Activated naive CD4-positive, alpha-beta T cell treated with anti-CD3 and anti-CD28 coated beads, Interleukin-2, amount 50 U/mL, for 24 hours (primary cell): ENCODE measurements at regions not wholly inside any gene's neighbourhood (a gene's known extent, or its start where the extent isn't known, plus 50 kb on each side); places are given as distances from the start of the nearest gene placed in this dataset.
"Not testable (repeated sequence)": the region's sequence is repeated elsewhere in the genome, so short reads cannot be mapped to it uniquely, and the experiment has no call there.

Source experiments
- H3K27ac Mint-ChIP-seq: one replicate; pipeline ENCODE4 v1.8.0; 2021; ENCODE audit warnings: mild to moderate bottlenecking, mixed read lengths
- H3K27me3 Mint-ChIP-seq: one replicate; pipeline ENCODE4 v1.8.0; 2021; ENCODE audit warnings: mixed read lengths
- H3K36me3 Mint-ChIP-seq: one replicate; pipeline ENCODE4 v1.8.0; 2021; ENCODE audit warnings: mixed read lengths
- H3K4me1 Mint-ChIP-seq: one replicate; pipeline ENCODE4 v1.8.0; 2021; ENCODE audit warnings: mixed read lengths
- H3K4me3 Mint-ChIP-seq: one replicate; pipeline ENCODE4 v1.8.0; 2021; ENCODE audit warnings: mild to moderate bottlenecking, mixed read lengths
- H3K9me3 Mint-ChIP-seq: one replicate; pipeline ENCODE4 v1.8.0; 2021; ENCODE audit warnings: mixed read lengths

DNA sequence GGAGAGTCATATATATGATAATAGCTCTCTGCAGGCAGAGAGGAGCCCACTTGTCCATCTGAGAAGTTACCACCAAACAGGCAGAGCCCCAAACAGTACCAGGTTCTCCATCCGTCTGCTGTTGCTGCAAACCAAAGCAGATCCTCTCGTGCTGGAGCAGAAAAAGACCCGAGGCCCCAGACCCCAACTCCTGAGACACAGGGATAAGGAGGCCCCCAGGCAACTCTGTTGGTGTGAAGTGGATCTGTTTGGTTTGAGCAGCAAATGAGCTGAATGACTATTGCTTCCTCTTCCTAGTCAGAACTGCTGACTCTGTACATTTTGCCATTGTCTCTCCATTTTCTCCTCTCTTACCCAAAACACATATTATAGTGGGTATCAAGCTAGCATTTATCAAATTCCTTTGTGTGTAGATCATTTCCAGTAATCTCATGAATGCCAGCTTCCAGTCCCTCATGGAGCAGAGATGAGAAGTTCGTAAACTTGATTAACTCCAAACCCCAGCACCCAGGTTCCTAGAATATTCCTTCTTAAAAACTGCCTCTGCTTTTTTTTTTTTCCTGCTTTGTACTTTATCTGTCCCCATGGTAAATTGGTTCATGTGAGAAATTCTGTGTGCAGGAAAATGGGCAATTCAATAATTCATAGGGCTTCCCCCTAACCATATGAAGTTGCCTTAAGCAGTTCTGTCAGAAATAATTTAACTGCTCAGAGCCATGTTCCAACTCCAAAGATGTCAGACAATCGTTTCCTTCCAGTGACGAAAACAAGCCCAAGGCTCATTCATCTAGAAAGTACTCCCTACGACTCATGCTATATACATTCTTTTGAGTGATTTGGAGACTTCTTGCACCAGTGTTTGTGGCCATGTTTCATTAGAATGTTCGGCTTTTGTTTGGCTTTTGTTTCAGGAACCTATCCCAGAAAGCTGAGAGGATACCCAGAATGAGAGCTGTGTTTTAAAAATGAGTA is 98.6 kb upstream of the ATXN3L start:
- Mint-ChIP-seq H3K9me3 (no peaks in the 10 kb centered on the region), H3K4me3 (no peak overlapping the region), H3K27ac (no peak overlapping the region), H3K27me3 (no peaks in the 10 kb centered on the region), H3K4me1 (peaks cover 7% of the 10 kb centered on the region), H3K36me3 (no peaks in the 10 kb centered on the region)

DNA sequence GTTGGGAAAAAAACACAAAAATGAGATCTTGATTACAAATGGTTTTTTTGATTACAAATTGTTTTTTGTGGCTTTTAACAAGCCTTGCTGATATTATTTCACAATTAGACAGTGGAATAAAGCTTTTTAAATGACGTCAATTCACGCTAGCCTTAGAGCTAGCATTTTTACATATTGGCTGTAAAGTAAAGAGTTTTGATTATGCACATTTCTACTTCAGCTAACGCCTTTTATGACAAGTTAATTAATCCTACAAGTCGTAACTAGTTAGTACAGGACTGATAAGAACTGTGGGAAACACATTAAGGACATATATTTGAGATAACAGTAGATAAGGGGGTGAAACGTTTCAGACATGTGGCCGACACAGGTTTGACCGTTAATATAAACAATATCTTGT is 95.7 kb upstream of the ATXN3L start:
- no peak overlapping the region for H3K27ac Mint-ChIP-seq
- H3K4me1 Mint-ChIP-seq = no peaks in the 10 kb centered on the region
- H3K4me3 Mint-ChIP-seq = no peak overlapping the region
- H3K9me3 Mint-ChIP-seq = no peaks in the 10 kb centered on the region
- no peaks in the 10 kb centered on the region for H3K27me3 Mint-ChIP-seq
- no peaks in the 10 kb centered on the region for H3K36me3 Mint-ChIP-seq

DNA sequence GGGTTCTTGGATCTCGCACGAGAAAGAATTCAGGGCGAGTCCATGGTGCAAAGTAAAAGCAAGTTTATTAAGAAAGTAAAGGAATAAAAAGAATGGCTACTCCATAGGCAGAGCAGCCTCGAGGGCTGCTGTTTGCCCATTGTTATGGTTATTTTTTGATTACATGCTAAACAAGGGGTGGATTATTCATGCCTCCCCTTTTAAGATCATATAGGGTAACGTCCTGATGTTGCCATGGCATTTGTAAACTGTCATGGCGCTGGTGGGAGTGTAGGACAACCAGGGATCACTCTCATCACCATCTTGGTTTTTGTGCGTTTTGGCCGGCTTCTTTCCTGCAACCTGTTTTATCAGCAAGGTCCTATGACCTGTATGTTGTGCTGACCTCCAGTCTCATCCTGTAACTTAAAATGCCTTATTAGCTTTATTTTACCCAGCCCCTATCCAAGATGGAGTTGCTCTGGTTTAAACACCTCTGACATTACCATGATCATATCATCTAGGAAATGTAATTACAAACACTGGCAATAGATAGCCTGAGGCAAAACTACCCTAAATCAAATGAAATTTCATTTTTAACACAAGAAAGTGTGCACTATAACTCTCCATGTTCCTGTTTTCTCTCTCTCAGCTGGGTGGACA is 94.3 kb upstream of the ATXN3L start:
- no peaks in the 10 kb centered on the region for H3K4me1 Mint-ChIP-seq
- no peaks in the 10 kb centered on the region for H3K9me3 Mint-ChIP-seq
- no peak overlapping the region for H3K4me3 Mint-ChIP-seq
- H3K36me3 Mint-ChIP-seq = no peaks in the 10 kb centered on the region
- no peak overlapping the region for H3K27ac Mint-ChIP-seq
- H3K27me3 Mint-ChIP-seq = no peaks in the 10 kb centered on the region

DNA sequence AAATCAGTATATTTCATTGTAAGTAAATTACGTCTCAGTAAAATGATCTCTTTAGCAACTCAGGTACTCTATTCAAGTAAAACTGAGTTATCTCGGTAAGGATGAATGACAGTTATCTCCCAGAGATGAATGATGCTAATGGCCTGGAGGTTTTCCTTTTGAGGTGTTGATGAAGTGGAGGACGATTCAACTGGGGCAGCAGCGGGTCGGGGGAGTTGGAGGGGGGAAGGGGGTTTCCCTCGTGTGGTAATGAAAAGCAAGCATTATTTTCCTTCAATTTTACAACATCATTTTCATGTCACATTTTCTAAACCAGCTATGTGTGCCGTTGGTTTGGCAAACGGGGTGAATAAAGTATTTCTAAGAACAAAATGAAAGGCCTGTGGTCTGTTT is 92.4 kb upstream of the ATXN3L start:
- H3K27ac Mint-ChIP-seq = no peak overlapping the region
- no peak overlapping the region for H3K4me3 Mint-ChIP-seq
- H3K4me1 Mint-ChIP-seq = no peaks in the 10 kb centered on the region
- H3K36me3 Mint-ChIP-seq = no peaks in the 10 kb centered on the region
- no peaks in the 10 kb centered on the region for H3K27me3 Mint-ChIP-seq
- H3K9me3 Mint-ChIP-seq = no peaks in the 10 kb centered on the region

DNA sequence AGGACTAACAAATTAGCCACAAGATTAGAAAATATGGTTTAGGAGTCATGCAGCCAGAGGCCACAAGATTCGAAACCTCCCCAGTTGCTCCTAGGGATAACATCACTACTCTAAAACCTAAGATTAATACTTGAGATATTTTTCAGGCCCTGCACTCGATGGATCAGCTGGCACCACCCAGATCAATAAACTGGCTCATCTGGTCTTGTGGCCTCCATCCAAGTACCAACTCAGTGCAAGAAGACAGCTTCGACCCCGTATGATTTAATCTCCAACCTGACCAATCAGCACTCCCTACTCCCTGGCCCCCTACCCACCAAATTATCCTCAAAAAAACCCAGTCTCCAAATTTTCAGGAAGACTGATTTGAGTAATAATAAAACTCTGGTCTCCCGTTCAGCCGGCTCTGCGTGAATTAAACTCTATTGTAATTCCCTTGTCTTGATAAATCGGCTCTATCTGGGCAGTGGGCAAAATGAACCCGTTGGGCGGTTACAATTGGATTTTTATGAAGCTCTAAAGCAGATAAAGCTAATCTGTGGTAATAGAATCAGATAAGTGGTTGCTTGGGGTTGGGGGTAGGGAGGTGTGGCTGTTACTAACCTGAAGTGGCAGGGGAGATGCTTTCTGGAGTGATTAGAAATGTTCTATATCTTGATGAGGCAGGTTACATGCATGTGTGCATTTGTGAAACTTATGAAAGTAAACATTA is 91.8 kb upstream of the ATXN3L start:
- no peaks in the 10 kb centered on the region for H3K4me1 Mint-ChIP-seq
- H3K4me3 Mint-ChIP-seq = no peak overlapping the region
- H3K27ac Mint-ChIP-seq = no peak overlapping the region
- H3K36me3 Mint-ChIP-seq = no peaks in the 10 kb centered on the region
- H3K27me3 Mint-ChIP-seq = no peaks in the 10 kb centered on the region
- no peaks in the 10 kb centered on the region for H3K9me3 Mint-ChIP-seq

DNA sequence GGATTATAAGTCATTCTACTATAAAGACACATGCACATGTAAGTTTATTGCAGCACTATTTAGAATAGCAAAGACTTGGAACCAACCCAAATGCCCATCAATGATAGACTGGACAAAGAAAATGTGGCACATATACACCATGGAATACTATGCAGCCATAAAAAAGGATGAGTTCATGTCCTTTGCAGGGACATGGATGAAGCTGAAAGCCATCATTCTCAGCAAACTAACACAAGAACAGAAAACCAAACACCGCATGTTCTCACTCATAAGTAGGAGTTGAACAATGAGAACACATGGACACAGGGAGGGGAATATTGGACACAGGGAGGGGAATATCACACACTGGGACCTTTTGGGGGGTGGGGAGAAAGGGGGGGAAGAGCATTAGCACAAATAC is 88.7 kb upstream of the ATXN3L start:
- H3K27ac Mint-ChIP-seq, H3K36me3 Mint-ChIP-seq, H3K9me3 Mint-ChIP-seq, H3K4me3 Mint-ChIP-seq, H3K4me1 Mint-ChIP-seq, H3K27me3 Mint-ChIP-seq: not testable (repeated sequence)

DNA sequence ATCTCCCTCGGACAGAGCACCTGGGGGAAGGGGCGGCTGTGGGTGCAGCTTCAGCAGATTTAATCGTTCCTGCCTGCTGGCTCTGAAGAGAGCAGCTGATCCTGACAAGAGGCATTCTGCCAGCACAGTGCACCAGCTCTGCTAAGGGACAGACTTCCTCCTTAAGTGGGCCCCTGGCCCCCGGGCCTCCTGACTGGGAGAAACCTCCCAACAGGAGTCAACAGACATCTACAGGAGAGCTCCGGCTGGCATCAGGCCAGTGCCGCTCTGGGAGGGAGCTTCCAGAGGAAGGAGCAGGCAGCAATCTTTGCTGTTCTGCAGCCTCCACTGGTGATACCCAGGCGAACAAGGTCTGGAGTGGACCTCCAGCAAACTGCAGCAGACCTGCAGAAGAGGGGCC is 84.9 kb upstream of the ATXN3L start:
- H3K9me3 Mint-ChIP-seq, H3K27ac Mint-ChIP-seq, H3K36me3 Mint-ChIP-seq, H3K4me3 Mint-ChIP-seq, H3K4me1 Mint-ChIP-seq, H3K27me3 Mint-ChIP-seq: not testable (repeated sequence)

DNA sequence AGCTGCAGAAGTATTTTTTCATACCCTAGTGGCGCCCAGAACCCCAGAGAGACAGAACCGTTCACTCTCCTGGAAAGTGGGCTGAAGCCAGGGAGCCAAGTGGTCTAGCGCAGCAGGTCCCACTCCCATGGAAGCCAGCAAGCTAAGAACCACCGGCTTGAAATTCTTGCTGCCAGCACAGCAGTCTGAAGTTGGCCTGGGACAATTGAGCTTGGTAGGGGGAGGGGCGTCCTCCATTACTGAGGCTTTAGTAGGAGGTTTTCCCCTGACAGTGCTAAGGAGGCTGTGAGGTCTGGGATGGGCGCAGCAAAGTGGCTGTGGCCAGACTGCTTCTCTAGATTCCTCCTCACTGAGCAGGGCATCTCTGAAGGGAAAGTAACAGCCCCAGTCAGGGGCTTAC is 84.5 kb upstream of the ATXN3L start:
- no peaks in the 10 kb centered on the region for H3K36me3 Mint-ChIP-seq
- no peak overlapping the region for H3K4me3 Mint-ChIP-seq
- no peaks in the 10 kb centered on the region for H3K27me3 Mint-ChIP-seq
- H3K4me1 Mint-ChIP-seq = no peaks in the 10 kb centered on the region
- H3K27ac Mint-ChIP-seq = no peak overlapping the region
- no peaks in the 10 kb centered on the region for H3K9me3 Mint-ChIP-seq

DNA sequence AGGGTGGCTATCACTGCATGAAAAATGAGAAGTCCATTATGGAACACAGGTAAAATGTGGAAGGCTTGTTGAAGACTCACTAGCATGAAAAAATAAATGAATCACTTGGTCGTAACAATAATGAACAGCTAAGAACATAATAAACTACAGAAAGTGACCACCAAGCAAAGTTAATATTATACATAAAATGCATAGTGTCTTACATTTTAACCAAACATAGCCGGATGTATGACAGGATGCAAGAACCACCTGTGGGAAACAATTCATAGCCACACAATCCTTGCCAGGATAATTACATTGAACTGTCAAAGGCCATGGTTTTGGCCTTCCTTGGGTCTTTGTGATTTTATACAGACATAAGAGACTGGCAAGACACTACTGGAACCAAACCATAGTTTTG is 81.9 kb upstream of the ATXN3L start:
- H3K9me3 Mint-ChIP-seq = no peaks in the 10 kb centered on the region
- no peaks in the 10 kb centered on the region for H3K27me3 Mint-ChIP-seq
- no peaks in the 10 kb centered on the region for H3K36me3 Mint-ChIP-seq
- no peak overlapping the region for H3K27ac Mint-ChIP-seq
- peaks cover 3% of the 10 kb centered on the region for H3K4me1 Mint-ChIP-seq
- H3K4me3 Mint-ChIP-seq = no peak overlapping the region

DNA sequence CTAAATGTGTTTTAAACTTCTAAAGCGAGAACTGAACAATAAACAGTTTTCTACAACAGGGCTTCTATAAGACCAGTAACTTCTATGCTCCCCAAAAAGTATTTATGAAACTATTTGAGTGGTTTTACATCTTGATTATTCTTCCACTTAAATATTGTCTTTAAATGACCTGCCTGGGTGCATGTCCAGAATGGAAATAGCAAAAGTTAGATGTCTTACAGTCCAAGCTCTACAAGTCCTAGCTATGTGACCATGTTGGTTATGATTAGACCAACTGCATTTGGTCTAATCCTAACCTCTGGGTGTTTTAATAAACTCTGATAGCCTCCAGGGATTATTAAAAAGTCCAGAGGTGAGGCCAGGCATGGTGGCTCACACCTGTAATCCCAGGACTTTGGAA is 79.0 kb upstream of the ATXN3L start:
- Mint-ChIP-seq H3K4me1 (peaks cover 3% of the 10 kb centered on the region), H3K9me3 (peaks cover 4% of the 10 kb centered on the region), H3K27ac (no peak overlapping the region), H3K4me3 (no peak overlapping the region), H3K27me3 (no peaks in the 10 kb centered on the region), H3K36me3 (no peaks in the 10 kb centered on the region)

DNA sequence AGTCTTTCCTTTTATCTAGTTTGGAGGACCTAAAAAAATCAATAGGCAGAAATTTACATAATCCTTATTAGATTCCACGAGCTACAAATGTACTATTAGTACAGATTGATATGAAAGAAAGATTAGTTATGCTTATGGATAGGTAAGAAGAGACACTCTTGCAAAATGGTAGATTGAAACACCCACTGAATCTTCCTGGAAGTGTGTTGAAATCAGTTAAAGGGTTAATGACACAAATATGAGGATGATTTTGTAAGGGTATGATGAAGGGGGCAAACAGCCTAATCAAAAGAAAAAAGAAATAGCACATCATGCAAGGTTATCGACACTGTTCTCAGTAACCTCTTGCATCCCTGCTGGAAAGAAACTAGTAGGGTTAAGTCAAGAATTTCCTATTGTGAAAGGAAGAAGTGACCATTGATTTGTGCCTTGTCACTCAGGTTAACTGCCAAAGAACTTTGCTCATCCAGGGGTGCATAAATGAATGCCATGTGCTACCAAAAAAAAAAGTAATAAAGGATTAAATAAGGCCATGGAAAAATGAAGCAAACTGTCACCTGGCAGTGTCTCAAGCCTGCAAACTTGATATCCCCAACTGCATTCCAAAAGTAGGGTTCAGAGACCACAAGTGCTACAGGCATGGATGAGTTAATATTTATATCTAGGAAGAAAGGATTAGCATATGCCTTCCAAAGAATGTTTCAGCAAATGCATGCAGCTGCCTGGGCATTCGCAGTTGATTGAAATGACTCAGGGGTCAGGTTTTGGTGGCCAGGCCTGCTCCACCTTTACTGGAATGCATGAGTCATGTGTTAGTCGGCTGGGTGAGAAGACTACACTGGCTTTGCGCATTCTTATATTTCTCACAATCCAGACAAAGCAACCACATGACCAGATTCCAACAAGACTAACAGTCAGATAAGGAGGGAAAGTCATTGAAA is 78.3 kb upstream of the ATXN3L start:
- peaks cover 3% of the 10 kb centered on the region for H3K4me1 Mint-ChIP-seq
- H3K9me3 Mint-ChIP-seq = peaks cover 4% of the 10 kb centered on the region
- H3K36me3 Mint-ChIP-seq = no peaks in the 10 kb centered on the region
- H3K27ac Mint-ChIP-seq = no peak overlapping the region
- H3K4me3 Mint-ChIP-seq = no peak overlapping the region
- H3K27me3 Mint-ChIP-seq = no peaks in the 10 kb centered on the region

DNA sequence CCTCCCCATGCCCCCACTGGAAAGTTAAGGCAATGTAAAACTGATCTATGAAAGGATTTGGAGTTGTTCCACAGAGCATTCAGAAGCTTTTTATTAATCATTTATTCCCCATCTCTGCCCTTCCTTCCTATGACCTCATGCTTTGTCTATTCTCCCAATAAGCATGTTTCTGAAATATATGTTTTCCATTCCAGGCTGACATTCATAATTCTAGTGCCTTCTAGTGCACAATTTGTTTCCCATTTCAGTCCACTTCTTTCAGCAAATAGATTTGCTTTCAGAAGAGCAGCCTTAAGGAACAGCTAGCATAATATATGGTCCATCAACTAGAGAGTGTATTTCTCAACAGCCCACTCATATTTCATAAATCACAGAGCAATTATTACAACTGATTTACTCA is 77.1 kb upstream of the ATXN3L start:
- no peaks in the 10 kb centered on the region for H3K36me3 Mint-ChIP-seq
- no peak overlapping the region for H3K4me3 Mint-ChIP-seq
- no peak overlapping the region for H3K27ac Mint-ChIP-seq
- no peaks in the 10 kb centered on the region for H3K27me3 Mint-ChIP-seq
- H3K4me1 Mint-ChIP-seq = peaks cover 3% of the 10 kb centered on the region
- H3K9me3 Mint-ChIP-seq = peaks cover 4% of the 10 kb centered on the region

DNA sequence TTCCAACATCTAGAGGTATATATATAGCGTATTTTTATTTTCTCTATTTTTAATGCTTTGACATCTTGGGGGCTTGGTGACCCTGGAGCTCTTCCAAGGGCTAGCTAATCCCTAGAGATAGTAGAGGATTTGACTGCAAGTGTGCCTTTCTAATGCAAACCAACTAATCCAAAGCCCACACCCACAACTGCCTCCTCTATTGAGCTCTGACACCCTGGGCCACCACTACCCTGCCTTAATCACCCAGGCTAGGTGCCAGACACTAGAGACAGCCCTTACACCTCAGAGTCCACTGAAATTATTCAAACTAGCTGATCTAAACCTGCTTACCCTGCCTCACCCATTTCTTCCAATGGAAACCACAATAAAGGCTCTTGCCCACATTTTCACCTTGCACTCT is 69.6 kb upstream of the ATXN3L start:
- peaks cover 2% of the 10 kb centered on the region for H3K36me3 Mint-ChIP-seq
- no peak overlapping the region for H3K4me3 Mint-ChIP-seq
- no peak overlapping the region for H3K27ac Mint-ChIP-seq
- no peaks in the 10 kb centered on the region for H3K9me3 Mint-ChIP-seq
- no peaks in the 10 kb centered on the region for H3K27me3 Mint-ChIP-seq
- no peaks in the 10 kb centered on the region for H3K4me1 Mint-ChIP-seq

DNA sequence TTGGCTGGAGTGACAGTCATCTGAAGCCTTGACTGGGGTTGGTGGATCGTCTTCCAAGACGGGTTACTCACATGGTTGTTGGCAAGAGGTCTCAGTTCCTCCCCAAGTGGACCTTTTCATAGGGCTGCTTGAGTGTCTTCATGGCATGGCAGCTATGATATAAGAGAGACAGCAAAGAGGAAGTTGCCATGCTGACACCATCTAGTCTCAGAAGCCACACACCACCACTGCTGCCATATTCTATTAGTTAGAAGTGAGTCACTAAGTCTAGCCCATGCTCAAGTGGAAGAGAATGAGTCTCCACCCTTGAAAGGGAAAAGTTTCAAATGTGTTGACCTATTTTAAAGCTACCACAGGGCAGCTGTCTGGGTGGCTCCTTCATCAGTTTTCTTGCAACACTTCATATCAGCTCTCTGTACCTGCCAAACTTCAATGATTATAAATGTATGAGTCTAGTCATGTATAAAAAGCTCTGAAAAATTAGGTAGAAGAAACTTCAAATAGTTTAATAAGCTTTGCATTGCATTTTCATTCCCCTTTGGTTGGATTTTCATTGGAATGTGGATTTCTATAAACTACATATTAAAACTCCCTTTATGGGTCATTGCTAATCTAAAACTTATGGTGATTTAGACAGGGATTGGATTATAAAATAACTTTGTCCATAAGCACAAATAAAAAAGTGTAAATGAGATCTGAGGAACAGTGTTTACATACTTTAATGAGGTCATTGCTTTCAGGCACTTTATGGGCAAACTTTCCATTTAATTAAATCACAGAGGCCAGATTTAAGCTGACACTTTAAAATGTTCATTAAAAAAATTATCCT is 68.0 kb upstream of the ATXN3L start:
- no peak overlapping the region for H3K27ac Mint-ChIP-seq
- no peak overlapping the region for H3K4me3 Mint-ChIP-seq
- peaks cover 2% of the 10 kb centered on the region for H3K36me3 Mint-ChIP-seq

More for the DNA sequence above, 68.0 kb upstream of the ATXN3L start:
- H3K27me3 Mint-ChIP-seq = no peaks in the 10 kb centered on the region
- H3K4me1 Mint-ChIP-seq = no peaks in the 10 kb centered on the region
- no peaks in the 10 kb centered on the region for H3K9me3 Mint-ChIP-seq
